Activated CD4-positive, alpha-beta T cell treated with anti-CD3 and anti-CD28 coated beads for 4 hours (primary cell): ENCODE measurements at regions not wholly inside any gene's neighbourhood (a gene's known extent, or its start where the extent isn't known, plus 50 kb on each side); places are given as distances from the start of the nearest gene placed in this dataset.

ENCODE experiments used
- DNase-seq, 2 donors: peaks; one replicate each; pipeline ENCODE4 v3.0.0-alpha.2; 2020

DNA sequence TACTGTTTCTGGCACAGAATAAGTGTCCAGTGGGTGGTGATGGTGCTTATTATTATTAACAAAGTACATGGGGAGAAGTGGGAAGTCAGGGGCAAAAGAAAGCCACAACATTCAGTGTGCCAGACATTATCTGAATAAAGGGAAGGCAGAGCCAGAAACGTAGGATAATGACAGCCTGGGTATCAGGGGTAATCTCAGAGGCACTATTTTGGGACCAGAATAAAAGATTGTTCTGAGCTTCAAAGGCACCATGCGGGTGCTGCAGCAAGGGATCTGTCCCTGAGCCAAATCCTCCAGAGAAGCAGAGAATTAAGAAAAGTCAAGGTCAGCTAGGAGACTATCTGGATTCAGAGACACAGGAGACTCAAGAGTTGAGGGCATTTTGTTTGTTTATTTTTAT, 328.8 kb upstream of the GATB start:
- no peak for DNase-seq

GRCh38 chr4:152087335-152087734, 326.5 kb upstream of the GATB start:
- DNase-seq: no peak

DNA sequence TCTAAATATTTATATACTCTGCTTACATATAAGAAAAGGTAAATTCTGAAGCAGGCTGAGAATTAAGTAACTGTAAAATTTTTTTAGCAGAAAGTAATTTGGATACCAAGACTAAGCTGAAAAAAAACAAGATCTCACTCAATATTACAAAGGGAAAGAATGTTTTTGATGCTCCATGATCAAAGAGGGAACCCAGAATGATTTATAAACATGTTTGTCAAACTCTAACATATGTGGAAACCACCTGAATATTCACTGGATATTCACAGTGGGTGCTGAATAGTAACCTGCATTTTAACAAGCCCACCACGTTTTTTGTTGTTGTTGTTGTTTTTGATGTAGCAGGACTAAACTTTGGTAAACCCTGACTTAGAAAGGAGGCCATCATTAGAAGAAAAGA, 324.9 kb upstream of the GATB start:
- no peak for DNase-seq

GRCh38 chr4:152083338-152083737, 322.5 kb upstream of the GATB start:
- DNase-seq: no peak

DNA sequence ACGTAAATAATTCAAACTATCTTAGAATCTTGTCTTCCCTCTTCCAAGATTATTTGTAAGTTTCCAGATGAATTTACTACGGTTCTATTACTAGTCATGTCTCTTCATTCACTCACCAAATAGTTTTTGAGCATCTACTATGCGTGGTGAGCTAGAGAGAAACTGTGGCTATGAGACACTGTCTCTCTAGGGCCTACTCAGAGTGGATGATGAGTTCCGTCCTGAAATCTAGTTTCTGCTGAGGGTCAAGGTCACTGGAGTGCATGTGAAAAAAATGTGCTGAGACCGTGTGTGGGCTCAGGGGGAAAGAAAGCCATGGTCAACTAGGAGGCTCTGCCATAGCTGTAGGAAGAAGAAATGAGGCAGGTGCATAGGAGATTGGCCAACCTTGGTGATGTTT, 320.2 kb upstream of the GATB start:
- no peak for DNase-seq

GRCh38 chr4:152079543-152080293, 318.9 kb upstream of the GATB start:
- DNase-seq: no peak

DNA sequence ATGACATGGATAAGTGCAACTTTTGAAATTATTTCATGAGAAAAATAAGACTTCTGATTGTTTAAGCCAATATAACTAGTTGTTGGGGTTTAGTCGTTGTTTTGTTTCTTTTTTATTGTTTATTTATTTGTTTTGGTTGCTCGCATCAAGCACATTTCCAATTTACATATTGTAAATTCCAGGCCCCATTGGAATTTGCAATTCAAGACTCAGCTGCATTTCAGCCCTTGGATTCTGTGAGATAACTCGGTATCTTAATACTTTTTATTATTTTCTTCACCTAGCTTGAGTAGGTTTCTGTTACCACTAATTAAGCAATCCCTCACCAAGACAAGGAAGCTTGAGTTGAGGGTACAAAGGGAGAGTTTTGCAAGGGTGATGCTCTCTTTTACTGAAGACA, 318.3 kb upstream of the GATB start:
- DNase-seq: no peak

GRCh38 chr4:152077582-152077981, 316.8 kb upstream of the GATB start:
- no peak for DNase-seq

- no peak for DNase-seq
These were observed 314.6 kb upstream of the GATB start for GRCh38 chr4:152075253-152075928.

- DNase-seq: no peak
These were observed 313.8 kb upstream of the GATB start for GRCh38 chr4:152074573-152074972.

GRCh38 chr4:152074088-152074437, 313.3 kb upstream of the GATB start:
- no peak for DNase-seq

DNA sequence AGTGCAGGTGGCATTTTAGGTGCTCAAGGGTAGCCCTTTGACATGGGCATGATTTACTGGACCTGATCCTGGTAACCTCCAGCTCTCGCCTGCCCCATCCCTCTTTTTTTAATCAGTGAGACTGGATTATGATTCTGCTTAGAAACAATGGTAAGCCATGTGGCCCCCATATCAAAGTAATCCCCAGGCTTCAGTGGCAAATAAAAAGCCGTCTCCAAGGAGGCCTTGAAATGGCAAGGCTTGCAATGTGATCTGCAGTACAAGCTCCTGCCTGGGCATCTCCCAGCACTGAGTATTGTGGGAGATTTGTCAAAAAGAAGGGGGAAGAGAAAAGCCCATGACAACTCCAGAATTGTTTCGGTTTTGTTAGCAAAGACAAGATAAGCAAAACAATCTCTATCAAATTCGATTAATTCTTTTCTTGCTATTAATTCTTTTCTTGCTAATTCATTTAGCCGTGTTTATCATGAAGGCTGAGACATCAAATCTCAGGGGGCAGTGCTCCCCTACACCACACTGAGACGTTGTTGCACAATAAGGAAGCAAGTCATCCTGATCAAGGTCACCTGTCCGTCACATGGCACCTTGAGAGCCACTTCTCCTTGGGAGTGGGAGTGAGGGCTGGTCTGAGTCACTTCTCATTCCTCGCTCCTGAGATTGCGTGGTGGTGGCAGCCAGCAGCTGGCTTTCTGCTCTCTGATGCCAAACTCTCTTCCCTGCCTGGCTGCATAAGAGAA, 312.7 kb upstream of the GATB start:
- no peak for DNase-seq

DNA sequence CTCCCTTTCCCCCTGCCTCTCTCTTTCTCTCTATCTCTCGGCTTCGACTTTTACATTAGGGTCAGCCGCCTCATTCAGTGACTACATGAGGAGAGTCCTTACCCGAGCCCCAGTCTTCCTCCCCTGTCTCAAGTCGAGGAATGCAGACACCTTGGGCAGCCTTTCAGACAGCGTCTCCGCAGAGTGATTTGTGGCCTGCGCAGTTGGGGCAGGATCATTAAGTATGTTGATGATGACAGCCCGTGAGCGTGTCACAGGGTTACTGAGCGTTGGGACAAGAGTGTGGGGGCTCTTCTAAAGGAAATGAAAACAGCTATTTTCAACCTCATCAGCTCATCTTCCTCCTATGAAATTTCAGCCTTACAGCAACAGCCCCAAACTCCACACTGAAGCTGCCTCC, 312.1 kb upstream of the GATB start:
- DNase-seq: no peak

- no peak for DNase-seq
These were observed 311.2 kb upstream of the GATB start for GRCh38 chr4:152072001-152072485.

DNA sequence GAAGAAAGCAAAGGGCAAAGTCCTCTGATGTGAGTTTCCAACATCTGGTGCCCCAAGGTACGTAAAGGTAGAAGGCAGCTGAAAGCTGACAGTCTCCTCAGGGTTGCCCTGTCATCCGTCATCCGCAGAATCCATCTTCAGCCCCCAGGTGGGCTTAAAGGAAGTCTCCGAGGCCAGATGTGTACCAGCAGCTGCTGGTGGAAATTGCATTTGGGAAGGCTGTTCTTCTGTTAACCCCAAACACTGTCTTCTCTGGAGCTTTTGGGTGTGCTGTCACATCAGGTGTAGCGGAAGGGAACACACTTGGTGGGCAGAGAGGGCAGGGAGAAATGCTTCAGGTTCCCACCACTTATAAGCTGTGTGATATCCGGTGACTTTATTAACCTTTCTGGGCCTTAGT, 310.0 kb upstream of the GATB start:
- DNase-seq: no peak

DNA sequence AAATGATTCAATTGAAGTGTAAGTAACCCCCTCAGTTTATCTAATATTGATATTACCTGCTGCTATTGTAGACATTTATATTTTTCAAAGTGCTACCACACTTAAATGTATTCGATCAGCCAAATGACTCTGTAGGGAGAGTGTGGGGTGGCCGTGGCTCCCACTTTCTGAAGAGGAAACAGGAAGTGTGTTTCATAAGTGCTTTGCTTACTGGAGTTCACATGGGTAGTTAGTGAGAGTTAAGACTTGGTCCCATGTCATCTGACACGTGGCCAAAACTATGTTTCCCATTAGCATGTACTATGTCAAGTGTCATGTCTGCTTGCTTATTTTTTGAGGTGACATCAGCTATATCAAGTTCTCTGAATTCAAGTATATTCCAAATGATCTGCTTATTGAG, 308.1 kb upstream of the GATB start:
- no peak for DNase-seq

DNA sequence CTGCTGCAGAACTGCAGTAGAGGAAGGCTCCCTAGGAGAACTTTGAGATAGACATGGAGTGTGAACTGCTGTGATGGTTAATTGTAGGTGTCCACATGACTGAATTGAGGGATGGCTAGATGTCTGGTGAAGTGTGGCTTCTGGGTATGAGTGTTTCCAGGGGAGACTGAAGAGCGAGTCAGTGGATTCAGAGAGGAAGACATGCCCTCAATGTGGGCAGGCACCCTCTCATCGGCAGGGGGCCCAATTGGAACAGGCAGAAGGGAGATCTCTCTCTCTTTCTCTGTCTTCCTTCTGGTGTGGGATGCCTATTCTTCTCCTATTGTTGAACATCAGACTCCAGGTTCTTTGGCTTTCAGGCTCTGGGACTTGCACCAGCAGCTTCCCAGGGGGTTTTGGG, 304.7 kb upstream of the GATB start:
- DNase-seq: peak; percentile 15 to 17

- no peak for DNase-seq
These were observed 303.9 kb upstream of the GATB start for GRCh38 chr4:152064753-152065152.

- no peak for DNase-seq
These were observed 303.5 kb upstream of the GATB start for GRCh38 chr4:152064282-152064681.

DNA sequence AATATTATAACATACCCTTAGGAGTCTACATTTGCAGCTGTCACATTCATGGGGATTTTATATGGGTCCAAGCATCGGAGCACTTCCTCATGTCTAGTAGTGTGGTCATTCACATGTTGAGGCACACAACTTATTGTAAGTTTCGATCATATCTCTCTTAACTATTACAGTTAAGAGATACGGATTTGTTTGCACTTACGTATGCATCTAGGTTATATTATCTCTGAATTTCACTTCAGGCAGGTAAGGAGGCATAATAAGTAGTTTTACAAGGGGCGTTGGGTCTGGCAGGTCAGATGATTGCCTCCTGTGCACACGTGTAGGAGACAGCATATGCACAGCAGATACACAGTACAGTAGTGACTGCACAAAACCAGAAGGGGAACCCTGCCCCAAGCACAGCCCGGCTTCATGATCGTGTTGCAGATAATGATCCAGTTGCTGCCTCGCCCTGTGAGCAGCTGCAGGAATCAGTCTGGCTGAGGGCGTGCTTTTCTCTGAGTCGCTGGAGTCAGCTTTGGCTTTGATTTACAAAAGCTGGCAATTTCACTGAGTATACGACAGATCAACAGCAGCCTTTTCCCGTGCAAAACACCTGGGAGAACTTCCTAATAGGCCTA, 302.9 kb upstream of the GATB start:
- DNase-seq: peak; percentile 17 to 30

GRCh38 chr4:152062936-152063620, 302.3 kb upstream of the GATB start:
- DNase-seq: no peak

DNA sequence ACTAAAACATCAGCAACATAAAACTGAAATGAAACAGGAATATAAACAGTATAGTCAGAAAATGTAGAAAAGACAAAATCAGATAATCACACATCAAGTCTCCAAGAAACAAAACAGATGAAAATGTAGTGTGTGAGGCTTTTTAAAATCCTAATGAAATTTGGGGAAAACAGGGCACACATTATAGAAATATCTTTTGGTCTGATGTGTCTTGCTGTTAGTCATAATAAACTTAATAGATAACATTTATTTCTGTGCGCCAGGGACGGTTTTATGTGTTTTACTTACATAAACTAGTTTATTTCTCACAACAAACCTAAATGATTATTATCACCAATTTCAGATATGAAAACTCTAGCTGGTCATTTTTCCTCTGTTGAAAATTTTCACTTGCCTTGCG, 293.9 kb upstream of the GATB start:
- no peak for DNase-seq
